ENCODE measurements at regions not wholly inside any gene's neighbourhood (a gene's known extent, or its start where the extent isn't known, plus 50 kb on each side); places are given as distances from the start of the nearest gene placed in this dataset.

DNA sequence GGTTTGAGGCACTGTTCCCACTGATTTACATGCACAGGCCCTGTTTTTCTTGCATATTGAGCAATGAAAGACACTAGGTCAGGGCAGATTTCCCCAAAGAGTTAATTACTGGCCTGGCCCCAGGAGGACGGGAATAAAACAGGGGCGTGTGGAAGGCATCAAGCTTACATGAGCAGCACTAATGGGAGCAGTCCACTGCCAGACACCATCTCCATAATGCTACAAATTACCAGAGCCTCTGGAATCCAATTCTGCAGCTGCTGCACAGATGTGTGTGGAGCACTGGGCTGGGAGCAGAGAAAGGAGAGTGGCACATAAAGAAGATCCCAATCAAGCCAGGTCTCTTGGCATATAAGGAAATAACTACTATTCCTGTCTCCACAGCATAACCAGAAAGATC lies 96.9 kb downstream of the CCDC34 start (continued):
- TF ChIP-seq, protein P1, sequence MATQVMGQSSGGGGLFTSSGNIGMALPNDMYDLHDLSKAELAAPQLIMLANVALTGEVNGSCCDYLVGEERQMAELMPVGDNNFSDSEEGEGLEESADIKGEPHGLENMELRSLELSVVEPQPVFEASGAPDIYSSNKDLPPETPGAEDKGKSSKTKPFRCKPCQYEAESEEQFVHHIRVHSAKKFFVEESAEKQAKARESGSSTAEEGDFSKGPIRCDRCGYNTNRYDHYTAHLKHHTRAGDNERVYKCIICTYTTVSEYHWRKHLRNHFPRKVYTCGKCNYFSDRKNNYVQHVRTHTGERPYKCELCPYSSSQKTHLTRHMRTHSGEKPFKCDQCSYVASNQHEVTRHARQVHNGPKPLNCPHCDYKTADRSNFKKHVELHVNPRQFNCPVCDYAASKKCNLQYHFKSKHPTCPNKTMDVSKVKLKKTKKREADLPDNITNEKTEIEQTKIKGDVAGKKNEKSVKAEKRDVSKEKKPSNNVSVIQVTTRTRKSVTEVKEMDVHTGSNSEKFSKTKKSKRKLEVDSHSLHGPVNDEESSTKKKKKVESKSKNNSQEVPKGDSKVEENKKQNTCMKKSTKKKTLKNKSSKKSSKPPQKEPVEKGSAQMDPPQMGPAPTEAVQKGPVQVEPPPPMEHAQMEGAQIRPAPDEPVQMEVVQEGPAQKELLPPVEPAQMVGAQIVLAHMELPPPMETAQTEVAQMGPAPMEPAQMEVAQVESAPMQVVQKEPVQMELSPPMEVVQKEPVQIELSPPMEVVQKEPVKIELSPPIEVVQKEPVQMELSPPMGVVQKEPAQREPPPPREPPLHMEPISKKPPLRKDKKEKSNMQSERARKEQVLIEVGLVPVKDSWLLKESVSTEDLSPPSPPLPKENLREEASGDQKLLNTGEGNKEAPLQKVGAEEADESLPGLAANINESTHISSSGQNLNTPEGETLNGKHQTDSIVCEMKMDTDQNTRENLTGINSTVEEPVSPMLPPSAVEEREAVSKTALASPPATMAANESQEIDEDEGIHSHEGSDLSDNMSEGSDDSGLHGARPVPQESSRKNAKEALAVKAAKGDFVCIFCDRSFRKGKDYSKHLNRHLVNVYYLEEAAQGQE (IDR thresholded peaks at IDR 0.05) = no peak
- TF ChIP-seq FOXA1 (IDR thresholded peaks at IDR 0.05) (no peak), RAD21 (IDR thresholded peaks at IDR 0.05) (no peak)

DNA sequence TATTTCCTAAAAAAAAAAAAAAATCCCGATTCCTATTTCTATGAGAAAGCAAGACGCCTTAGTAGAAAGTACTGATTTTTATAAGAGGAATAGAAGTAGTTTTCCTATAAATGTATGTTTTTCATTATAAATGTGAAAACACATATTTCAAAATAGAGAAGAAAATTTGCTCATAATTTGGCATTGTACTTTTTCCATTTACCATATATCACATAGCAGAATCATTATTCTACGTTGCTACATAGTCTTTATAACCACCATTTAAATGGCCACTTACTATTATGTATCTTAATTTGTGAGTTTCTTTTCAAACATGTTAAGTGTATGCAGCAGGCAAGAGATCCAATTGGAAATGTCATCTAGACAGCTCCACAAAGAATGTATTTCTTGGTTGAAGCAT lies 99.0 kb downstream of the CCDC34 start:
- WGBS = 89% methylated on average over 3 of the region's 3 CpGs
- no peaks in the 10 kb centered on the region for H3K4me1 ChIP-seq (ENCODE audit: control insufficient read depth in 4 of 4, insufficient read depth in 4 of 4, low read length in 3 of 4)
- TF ChIP-seq YY1 (IDR thresholded peaks at IDR 0.05) (no peak), GABPA (IDR thresholded peaks at IDR 0.05 in 1 of 2, conservative IDR thresholded peaks at IDR 0.05 in 1 of 2) (no peak), HNF4A (conservative IDR thresholded peaks at IDR 0.05) (no peak), JUND (IDR thresholded peaks at IDR 0.05) (no peak), RXRA (IDR thresholded peaks at IDR 0.05) (no peak), SP1 (IDR thresholded peaks at IDR 0.05) (no peak), TAF1 (conservative IDR thresholded peaks at IDR 0.05) (no peak), NR2F2 (IDR thresholded peaks at IDR 0.05) (no peak), HNF4G (IDR thresholded peaks at IDR 0.05) (no peak), FOXA1 (IDR thresholded peaks at IDR 0.05) (no peak), RAD21 (IDR thresholded peaks at IDR 0.05) (no peak), EGR1 (IDR thresholded peaks at IDR 0.05; ENCODE audit: low read depth in 2 of 2) (no peak), FOXA2 (IDR thresholded peaks at IDR 0.05) (no peak)
- TF ChIP-seq, protein P1 (IDR thresholded peaks at IDR 0.05) = no peak
- TF ChIP-seq, protein P2, sequence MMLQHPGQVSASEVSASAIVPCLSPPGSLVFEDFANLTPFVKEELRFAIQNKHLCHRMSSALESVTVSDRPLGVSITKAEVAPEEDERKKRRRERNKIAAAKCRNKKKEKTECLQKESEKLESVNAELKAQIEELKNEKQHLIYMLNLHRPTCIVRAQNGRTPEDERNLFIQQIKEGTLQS (IDR thresholded peaks at IDR 0.05) = no peak
- TF ChIP-seq, protein P3, sequence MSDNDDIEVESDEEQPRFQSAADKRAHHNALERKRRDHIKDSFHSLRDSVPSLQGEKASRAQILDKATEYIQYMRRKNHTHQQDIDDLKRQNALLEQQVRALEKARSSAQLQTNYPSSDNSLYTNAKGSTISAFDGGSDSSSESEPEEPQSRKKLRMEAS (IDR thresholded peaks at IDR 0.05) = no peak
- TF ChIP-seq, protein P4, sequence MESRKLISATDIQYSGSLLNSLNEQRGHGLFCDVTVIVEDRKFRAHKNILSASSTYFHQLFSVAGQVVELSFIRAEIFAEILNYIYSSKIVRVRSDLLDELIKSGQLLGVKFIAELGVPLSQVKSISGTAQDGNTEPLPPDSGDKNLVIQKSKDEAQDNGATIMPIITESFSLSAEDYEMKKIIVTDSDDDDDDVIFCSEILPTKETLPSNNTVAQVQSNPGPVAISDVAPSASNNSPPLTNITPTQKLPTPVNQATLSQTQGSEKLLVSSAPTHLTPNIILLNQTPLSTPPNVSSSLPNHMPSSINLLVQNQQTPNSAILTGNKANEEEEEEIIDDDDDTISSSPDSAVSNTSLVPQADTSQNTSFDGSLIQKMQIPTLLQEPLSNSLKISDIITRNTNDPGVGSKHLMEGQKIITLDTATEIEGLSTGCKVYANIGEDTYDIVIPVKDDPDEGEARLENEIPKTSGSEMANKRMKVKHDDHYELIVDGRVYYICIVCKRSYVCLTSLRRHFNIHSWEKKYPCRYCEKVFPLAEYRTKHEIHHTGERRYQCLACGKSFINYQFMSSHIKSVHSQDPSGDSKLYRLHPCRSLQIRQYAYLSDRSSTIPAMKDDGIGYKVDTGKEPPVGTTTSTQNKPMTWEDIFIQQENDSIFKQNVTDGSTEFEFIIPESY (IDR thresholded peaks at IDR 0.05) = no peak
- TF ChIP-seq, protein P5, sequence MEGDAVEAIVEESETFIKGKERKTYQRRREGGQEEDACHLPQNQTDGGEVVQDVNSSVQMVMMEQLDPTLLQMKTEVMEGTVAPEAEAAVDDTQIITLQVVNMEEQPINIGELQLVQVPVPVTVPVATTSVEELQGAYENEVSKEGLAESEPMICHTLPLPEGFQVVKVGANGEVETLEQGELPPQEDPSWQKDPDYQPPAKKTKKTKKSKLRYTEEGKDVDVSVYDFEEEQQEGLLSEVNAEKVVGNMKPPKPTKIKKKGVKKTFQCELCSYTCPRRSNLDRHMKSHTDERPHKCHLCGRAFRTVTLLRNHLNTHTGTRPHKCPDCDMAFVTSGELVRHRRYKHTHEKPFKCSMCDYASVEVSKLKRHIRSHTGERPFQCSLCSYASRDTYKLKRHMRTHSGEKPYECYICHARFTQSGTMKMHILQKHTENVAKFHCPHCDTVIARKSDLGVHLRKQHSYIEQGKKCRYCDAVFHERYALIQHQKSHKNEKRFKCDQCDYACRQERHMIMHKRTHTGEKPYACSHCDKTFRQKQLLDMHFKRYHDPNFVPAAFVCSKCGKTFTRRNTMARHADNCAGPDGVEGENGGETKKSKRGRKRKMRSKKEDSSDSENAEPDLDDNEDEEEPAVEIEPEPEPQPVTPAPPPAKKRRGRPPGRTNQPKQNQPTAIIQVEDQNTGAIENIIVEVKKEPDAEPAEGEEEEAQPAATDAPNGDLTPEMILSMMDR (IDR thresholded peaks at IDR 0.05; ENCODE audit: low read depth, low read length, missing input control) = no peak
- H3K36me3 ChIP-seq (ENCODE audit: control insufficient read depth in 4 of 4, insufficient read depth in 3 of 4, low read depth in 1 of 4, low read length in 3 of 4) = no peaks in the 10 kb centered on the region
- H3K9me3 ChIP-seq (ENCODE audit: control insufficient read depth in 4 of 4, low read length in 3 of 4) = no peaks in the 10 kb centered on the region
- H3K9ac ChIP-seq (ENCODE audit: low read depth in 1 of 2, low read length in 2 of 2) = no peak overlapping the region
- H3K27me3 ChIP-seq (ENCODE audit: control insufficient read depth in 4 of 4, insufficient read depth in 4 of 4, low read length in 3 of 4) = no peaks in the 10 kb centered on the region
- DNase-seq (ENCODE audit: low spot score) = no peak
- no peak overlapping the region for H3K4me3 ChIP-seq (ENCODE audit: low read depth in 1 of 3, low read length in 3 of 3)
- no peak overlapping the region for H3K27ac ChIP-seq (ENCODE audit: low read depth in 1 of 2, low read length in 2 of 2)
